Skeletal muscle satellite cell (primary cell): ENCODE measurements at regions not wholly inside any gene's neighbourhood (a gene's known extent, or its start where the extent isn't known, plus 50 kb on each side); places are given as distances from the start of the nearest gene placed in this dataset.

Experiments
- H3K27me3 ChIP-seq: 2 replicates; pipeline ENCODE4 v1.7.0; 2013; ENCODE audit warnings: low read length; ENCODE audit not compliant: control insufficient read depth, insufficient read depth
- H3K36me3 ChIP-seq: 2 replicates; pipeline ENCODE4 v1.7.0; 2013; ENCODE audit warnings: mild to moderate bottlenecking, control low read depth, low read length; ENCODE audit not compliant: insufficient read depth
- H3K4me1 ChIP-seq: 2 replicates; pipeline ENCODE4 v1.7.0; 2013; ENCODE audit warnings: low read length; ENCODE audit not compliant: control insufficient read depth, insufficient read depth
- H3K4me2 ChIP-seq: 2 replicates; pipeline ENCODE4 v1.7.0; 2013; ENCODE audit warnings: mild to moderate bottlenecking, low read length
- H3K4me3 ChIP-seq: 2 replicates; pipeline ENCODE4 v1.7.0; 2013; ENCODE audit warnings: low read length
- H3K9ac ChIP-seq: 2 replicates; pipeline ENCODE4 v1.7.0; 2013; ENCODE audit warnings: mild to moderate bottlenecking, low read depth, low read length, moderate library complexity
- H3K9me3 ChIP-seq: replicated peaks from 2 replicates; pipeline ENCODE4 v1.7.0; 2013; ENCODE audit warnings: mild to moderate bottlenecking, control low read depth, low read length

GRCh38 chr13:106986687-106987426 lies 418.9 kb upstream of the ARGLU1 start:
- H3K27me3 ChIP-seq, result no peaks in the 10 kb centered on the region
- H3K9ac ChIP-seq, result no peak overlapping the region
- no peaks in the 10 kb centered on the region for H3K4me1 ChIP-seq
- H3K9me3 ChIP-seq, result no peaks in the 10 kb centered on the region
- no peaks in the 10 kb centered on the region for H3K36me3 ChIP-seq
- no peak overlapping the region for H3K4me2 ChIP-seq
- H3K4me3 ChIP-seq, result no peak overlapping the region

- no peaks in the 10 kb centered on the region for H3K4me1 ChIP-seq
- H3K9ac ChIP-seq, result no peak overlapping the region
- no peak overlapping the region for H3K4me3 ChIP-seq
- no peaks in the 10 kb centered on the region for H3K27me3 ChIP-seq
- H3K36me3 ChIP-seq, result no peaks in the 10 kb centered on the region
- H3K9me3 ChIP-seq, result no peaks in the 10 kb centered on the region
- H3K4me2 ChIP-seq, result no peak overlapping the region
Observed at GRCh38 chr13:106986033-106986484, 418.1 kb upstream of the ARGLU1 start.

- Histone ChIP-seq H3K36me3 (no peaks in the 10 kb centered on the region), H3K27me3 (no peaks in the 10 kb centered on the region), H3K9me3 (no peaks in the 10 kb centered on the region), H3K4me3 (no peak overlapping the region), H3K9ac (no peak overlapping the region), H3K4me1 (no peaks in the 10 kb centered on the region), H3K4me2 (no peak overlapping the region)
Observed at GRCh38 chr13:106985481-106985880, 417.5 kb upstream of the ARGLU1 start.

- Histone ChIP-seq H3K4me3 (no peak overlapping the region), H3K27me3 (no peaks in the 10 kb centered on the region), H3K36me3 (no peaks in the 10 kb centered on the region), H3K9me3 (no peaks in the 10 kb centered on the region), H3K9ac (no peak overlapping the region), H3K4me2 (no peak overlapping the region), H3K4me1 (no peaks in the 10 kb centered on the region)
Observed at GRCh38 chr13:106981051-106981450, 413.1 kb upstream of the ARGLU1 start.

GRCh38 chr13:106967391-106967790 lies 399.5 kb upstream of the ARGLU1 start:
- no peaks in the 10 kb centered on the region for H3K4me1 ChIP-seq
- no peaks in the 10 kb centered on the region for H3K9me3 ChIP-seq
- H3K4me3 ChIP-seq, result no peak overlapping the region
- no peak overlapping the region for H3K9ac ChIP-seq
- H3K36me3 ChIP-seq, result no peaks in the 10 kb centered on the region
- no peak overlapping the region for H3K4me2 ChIP-seq
- no peaks in the 10 kb centered on the region for H3K27me3 ChIP-seq

DNA sequence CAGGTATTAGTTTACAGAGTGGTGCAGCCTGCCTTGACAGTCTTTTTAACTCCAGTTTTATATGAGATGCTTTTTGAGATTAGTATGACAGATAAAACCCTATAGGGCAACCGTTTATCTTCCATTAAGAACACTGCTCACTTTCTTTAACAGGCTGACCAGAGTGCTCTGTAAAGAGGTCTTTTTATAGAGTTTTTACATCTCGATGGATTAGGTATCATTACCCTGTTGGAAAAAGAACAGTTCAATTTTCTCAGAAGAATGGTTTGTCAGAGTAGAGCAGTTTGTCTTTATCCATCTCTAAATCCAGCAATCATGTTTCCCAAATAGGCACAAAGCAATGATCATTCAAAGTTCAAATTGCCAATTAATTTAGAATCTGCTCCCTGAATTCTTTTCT lies 395.2 kb upstream of the ARGLU1 start:
- Histone ChIP-seq H3K4me2 (no peak overlapping the region), H3K9ac (no peak overlapping the region), H3K4me3 (no peak overlapping the region), H3K27me3 (no peaks in the 10 kb centered on the region), H3K9me3 (no peaks in the 10 kb centered on the region), H3K36me3 (no peaks in the 10 kb centered on the region), H3K4me1 (no peaks in the 10 kb centered on the region)

DNA sequence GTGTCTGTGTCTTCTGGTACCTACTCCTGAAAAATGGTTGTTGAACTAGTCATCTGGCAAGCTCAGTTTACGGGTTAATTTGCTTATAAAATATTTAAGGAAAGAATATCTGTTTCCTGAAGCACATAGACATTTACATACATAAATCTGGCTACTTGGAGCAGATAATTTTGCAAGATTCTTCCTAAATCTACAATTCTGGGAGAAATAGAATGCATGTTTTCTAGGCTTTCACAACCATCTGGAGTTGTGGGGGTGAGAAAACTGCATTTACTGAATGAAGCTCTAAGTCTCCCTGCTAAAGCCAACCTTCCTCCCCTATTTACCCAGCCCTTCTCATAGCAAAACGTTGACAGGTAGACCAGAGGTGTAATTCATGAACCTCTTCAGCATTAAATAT lies 393.7 kb upstream of the ARGLU1 start:
- H3K4me3 ChIP-seq, result no peak overlapping the region
- H3K4me2 ChIP-seq, result no peak overlapping the region
- no peaks in the 10 kb centered on the region for H3K4me1 ChIP-seq
- no peaks in the 10 kb centered on the region for H3K9me3 ChIP-seq
- H3K36me3 ChIP-seq, result no peaks in the 10 kb centered on the region
- H3K9ac ChIP-seq, result no peak overlapping the region
- no peaks in the 10 kb centered on the region for H3K27me3 ChIP-seq

GRCh38 chr13:106961216-106961615 lies 393.3 kb upstream of the ARGLU1 start:
- no peaks in the 10 kb centered on the region for H3K9me3 ChIP-seq
- no peaks in the 10 kb centered on the region for H3K36me3 ChIP-seq
- H3K4me3 ChIP-seq, result no peak overlapping the region
- H3K27me3 ChIP-seq, result no peaks in the 10 kb centered on the region
- no peak overlapping the region for H3K9ac ChIP-seq
- H3K4me2 ChIP-seq, result no peak overlapping the region
- no peaks in the 10 kb centered on the region for H3K4me1 ChIP-seq

DNA sequence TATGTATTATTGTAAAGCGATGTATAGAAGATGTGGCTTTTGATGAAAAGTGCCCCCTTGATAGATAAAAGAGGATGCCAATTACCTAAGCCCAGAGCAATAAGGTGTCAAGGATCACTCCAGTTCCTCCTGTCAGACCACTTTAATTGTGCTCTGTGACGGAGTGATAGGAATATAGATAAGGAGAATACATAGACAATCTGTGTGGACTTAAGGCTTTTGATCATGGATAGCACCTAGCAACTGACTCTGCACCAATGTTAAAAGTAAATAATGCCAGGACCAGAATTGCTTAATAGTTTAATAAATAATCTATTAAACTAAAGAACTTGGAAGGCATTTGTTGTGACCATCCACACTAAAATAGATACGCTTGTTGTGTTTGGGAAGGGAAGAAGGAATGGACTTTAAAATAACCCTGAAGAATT lies 390.7 kb upstream of the ARGLU1 start:
- Histone ChIP-seq H3K9me3 (no peaks in the 10 kb centered on the region), H3K4me1 (no peaks in the 10 kb centered on the region), H3K4me3 (no peak overlapping the region), H3K4me2 (no peak overlapping the region), H3K27me3 (no peaks in the 10 kb centered on the region), H3K36me3 (no peaks in the 10 kb centered on the region), H3K9ac (no peak overlapping the region)

DNA sequence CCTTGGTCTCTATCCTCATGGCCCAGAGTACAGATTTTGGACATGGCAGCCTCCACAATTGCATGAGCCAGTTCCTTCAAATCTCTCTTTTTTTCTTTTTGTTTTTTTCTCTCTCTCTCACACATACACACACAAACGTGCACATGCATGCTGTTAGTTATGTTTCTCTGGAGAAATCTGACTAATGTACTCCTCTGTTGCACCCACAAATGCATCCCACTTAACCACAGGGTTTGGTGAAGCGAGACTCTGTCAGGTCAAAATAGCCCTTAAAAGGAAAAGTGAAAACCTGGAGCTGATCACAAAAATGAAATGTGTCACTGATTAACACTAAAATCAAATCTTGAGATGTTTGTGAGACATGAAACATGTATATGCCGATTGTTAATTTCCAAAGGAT lies 374.6 kb upstream of the ARGLU1 start:
- Histone ChIP-seq H3K4me1 (no peaks in the 10 kb centered on the region), H3K4me2 (no peak overlapping the region), H3K9me3 (no peaks in the 10 kb centered on the region), H3K4me3 (no peak overlapping the region), H3K36me3 (no peaks in the 10 kb centered on the region), H3K27me3 (no peaks in the 10 kb centered on the region), H3K9ac (no peak overlapping the region)

DNA sequence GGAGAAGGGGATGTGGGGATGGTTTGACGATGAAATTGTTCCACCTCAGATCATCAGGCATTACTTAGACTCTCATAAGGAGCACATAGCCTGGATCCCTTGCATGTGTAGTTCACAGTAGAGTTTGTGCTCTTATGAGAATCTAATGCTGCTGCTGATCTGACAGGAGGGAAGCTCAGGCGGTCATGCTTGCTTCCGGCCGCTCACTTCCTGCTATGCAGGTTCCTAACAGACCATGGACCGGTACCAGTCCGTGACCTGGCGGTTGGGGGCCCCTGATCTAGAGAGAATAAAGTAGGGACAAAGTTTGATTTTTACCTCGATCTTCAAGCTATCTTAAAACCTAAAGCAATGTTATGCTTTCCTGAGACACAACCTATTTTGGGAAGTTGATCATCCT lies 373.8 kb upstream of the ARGLU1 start:
- no peaks in the 10 kb centered on the region for H3K4me1 ChIP-seq
- no peak overlapping the region for H3K9ac ChIP-seq
- no peaks in the 10 kb centered on the region for H3K27me3 ChIP-seq
- no peak overlapping the region for H3K4me3 ChIP-seq
- no peak overlapping the region for H3K4me2 ChIP-seq
- H3K9me3 ChIP-seq, result no peaks in the 10 kb centered on the region
- H3K36me3 ChIP-seq, result no peaks in the 10 kb centered on the region

DNA sequence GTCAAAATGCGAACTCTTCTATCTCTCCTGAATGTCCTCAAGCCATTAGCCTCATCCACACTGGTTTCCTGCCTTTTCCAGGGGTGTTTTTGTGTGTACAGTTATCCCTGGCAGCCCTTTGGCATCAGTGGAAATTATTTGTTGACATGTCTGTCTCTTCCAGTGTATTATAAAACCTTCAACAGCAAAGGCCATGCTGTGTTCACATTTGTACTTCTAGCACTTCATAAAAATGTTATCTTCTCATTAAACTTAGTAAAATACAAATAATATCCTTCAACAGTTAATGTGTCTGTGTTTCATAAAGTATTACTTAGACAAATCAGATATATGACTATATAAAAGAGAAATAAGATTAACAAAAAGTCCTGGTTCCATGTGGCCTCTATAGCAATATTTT lies 359.5 kb upstream of the ARGLU1 start:
- Histone ChIP-seq H3K9me3 (no peaks in the 10 kb centered on the region), H3K4me2 (no peak overlapping the region), H3K9ac (no peak overlapping the region), H3K36me3 (no peaks in the 10 kb centered on the region), H3K4me3 (no peak overlapping the region), H3K27me3 (no peaks in the 10 kb centered on the region), H3K4me1 (no peaks in the 10 kb centered on the region)
